Gastrocnemius medialis (tissue), 4 donors: ENCODE measurements at regions not wholly inside any gene's neighbourhood (a gene's known extent, or its start where the extent isn't known, plus 50 kb on each side); places are given as distances from the start of the nearest gene placed in this dataset.

ENCODE experiments used
- CTCF ChIP-seq, 5 experiments: fragments of 450-650 bp in 3 of 5; fragments of 200-600 bp in 2 of 5; sonication (generic) in 2 of 5; IDR thresholded peaks in 4 of 5; conservative IDR thresholded peaks in 1 of 5; 1 replicate in 4 of 5; 2 replicates in 1 of 5; pipeline ENCODE4 v1.5.1; 2016 to 2019; ENCODE audit warnings: antibody characterized with exemption in 5 of 5, mild to moderate bottlenecking in 3 of 5, moderate library complexity in 3 of 5
- POLR2A ChIP-seq, 2 donors: fragments of 450-650 bp; IDR thresholded peaks; one replicate each; pipeline ENCODE4 v1.6.1; 2017; ENCODE audit warnings: antibody characterized with exemption in 2 of 2, mild to moderate bottlenecking in 2 of 2, moderate library complexity in 2 of 2

DNA sequence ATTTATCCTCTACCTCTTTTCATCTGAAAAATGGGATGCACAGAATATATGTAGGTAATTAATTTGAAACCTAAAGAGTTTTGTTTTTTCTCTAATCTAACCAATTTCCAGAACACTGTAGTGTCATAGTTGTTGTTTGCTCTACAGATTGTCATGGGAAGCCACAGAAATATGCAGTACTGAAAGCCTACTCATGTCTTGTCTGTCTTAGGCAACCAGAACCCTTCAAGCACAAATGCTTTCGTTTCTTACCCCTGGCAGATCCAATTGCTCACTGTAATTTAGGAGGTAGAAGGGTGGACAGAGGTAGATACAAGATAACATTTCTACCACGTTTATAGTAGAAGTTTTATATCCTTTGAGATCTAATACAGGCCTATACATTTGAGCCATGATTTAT lies 330.2 kb upstream of the NOVA1 start:
- no peak for TF ChIP-seq CTCF (IDR thresholded peaks at IDR 0.05 in 4 of 5, conservative IDR thresholded peaks at IDR 0.05 in 1 of 5)
- no peak for TF ChIP-seq POLR2A (IDR thresholded peaks at IDR 0.05)
